Mammary epithelial cell (primary cell): ENCODE measurements at regions not wholly inside any gene's neighbourhood (a gene's known extent, or its start where the extent isn't known, plus 50 kb on each side); places are given as distances from the start of the nearest gene placed in this dataset.

Experiments used
- EZH2 ChIP-seq: IDR thresholded peaks from 2 replicates; pipeline ENCODE4 v1.6.1; 2012; ENCODE audit warnings: low read length, inconsistent platforms, borderline replicate concordance
- TF ChIP-seq, protein P1 (sequence below), 2 donors: IDR thresholded peaks in 1 of 2; conservative IDR thresholded peaks in 1 of 2; 2 replicates each; pipeline ENCODE4 v1.5.1; 2011 to 2012; ENCODE audit warnings: inconsistent platforms in 2 of 2, low read length in 2 of 2, mild to moderate bottlenecking in 2 of 2, control low read depth in 1 of 2, low read depth in 1 of 2; ENCODE audit not compliant: insufficient read depth in 1 of 2; ENCODE audit errors: extremely low read depth in 1 of 2

GRCh38 chr2:166676716-166677115, 182.7 kb upstream of the SCN7A start:
- TF ChIP-seq, protein P1, sequence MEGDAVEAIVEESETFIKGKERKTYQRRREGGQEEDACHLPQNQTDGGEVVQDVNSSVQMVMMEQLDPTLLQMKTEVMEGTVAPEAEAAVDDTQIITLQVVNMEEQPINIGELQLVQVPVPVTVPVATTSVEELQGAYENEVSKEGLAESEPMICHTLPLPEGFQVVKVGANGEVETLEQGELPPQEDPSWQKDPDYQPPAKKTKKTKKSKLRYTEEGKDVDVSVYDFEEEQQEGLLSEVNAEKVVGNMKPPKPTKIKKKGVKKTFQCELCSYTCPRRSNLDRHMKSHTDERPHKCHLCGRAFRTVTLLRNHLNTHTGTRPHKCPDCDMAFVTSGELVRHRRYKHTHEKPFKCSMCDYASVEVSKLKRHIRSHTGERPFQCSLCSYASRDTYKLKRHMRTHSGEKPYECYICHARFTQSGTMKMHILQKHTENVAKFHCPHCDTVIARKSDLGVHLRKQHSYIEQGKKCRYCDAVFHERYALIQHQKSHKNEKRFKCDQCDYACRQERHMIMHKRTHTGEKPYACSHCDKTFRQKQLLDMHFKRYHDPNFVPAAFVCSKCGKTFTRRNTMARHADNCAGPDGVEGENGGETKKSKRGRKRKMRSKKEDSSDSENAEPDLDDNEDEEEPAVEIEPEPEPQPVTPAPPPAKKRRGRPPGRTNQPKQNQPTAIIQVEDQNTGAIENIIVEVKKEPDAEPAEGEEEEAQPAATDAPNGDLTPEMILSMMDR (conservative IDR thresholded peaks at IDR 0.05 in 1 of 2, IDR thresholded peaks at IDR 0.05 in 1 of 2; ENCODE audit: extremely low read depth in 1 of 2, insufficient read depth in 1 of 2, low read depth in 1 of 2, low read length in 2 of 2): no peak
- TF ChIP-seq EZH2: no peak
